Ovary (tissue), 3 donors: ENCODE measurements at regions not wholly inside any gene's neighbourhood (a gene's known extent, or its start where the extent isn't known, plus 50 kb on each side); places are given as distances from the start of the nearest gene placed in this dataset.

Source experiments
- CTCF ChIP-seq, 3 donors: fragments of 450-650 bp in 2 of 3; fragments of 200-600 bp in 1 of 3; IDR thresholded peaks; one replicate each; pipeline versions ENCODE4 v1.5.1 to v1.8.0; 2016 to 2022; ENCODE audit warnings: antibody characterized with exemption in 3 of 3, mild to moderate bottlenecking in 1 of 3
- EP300 ChIP-seq: sonication (generic); formaldehyde crosslinking; IDR thresholded peaks from one replicate; pipeline ENCODE4 v1.6.1; 2017; ENCODE audit warnings: antibody characterized with exemption
- POLR2A ChIP-seq: fragments of 450-650 bp; IDR thresholded peaks from one replicate; pipeline ENCODE4 v1.6.1; 2017; ENCODE audit warnings: antibody characterized with exemption, mild to moderate bottlenecking, moderate library complexity
- donor health status: DM: no; HTN: no; CAD: no.

- TF ChIP-seq POLR2A: no peak
- no peak for TF ChIP-seq CTCF (IDR thresholded peaks at IDR 0.05)
- TF ChIP-seq EP300: no peak
These were observed 1264.3 kb upstream of the ALCAM start for GRCh38 chr3:104102386-104102785.
